Activated CD4-positive, alpha-beta T cell treated with anti-CD3 and anti-CD28 coated beads, Interleukin-2, amount 50 U/mL, for 48 hours (primary cell): ENCODE measurements at regions not wholly inside any gene's neighbourhood (a gene's known extent, or its start where the extent isn't known, plus 50 kb on each side); places are given as distances from the start of the nearest gene placed in this dataset.

Source experiments
- DNase-seq, 2 experiments: peaks; one replicate each; pipeline ENCODE4 v3.0.0-alpha.2; 2020

- no peak for DNase-seq
These were observed 93.6 kb upstream of the AGBL1 start for GRCh38 chr15:85986116-85986515.

GRCh38 chr15:85986741-85987140, 92.9 kb upstream of the AGBL1 start:
- DNase-seq, result no peak

- no peak for DNase-seq
These were observed 90.9 kb upstream of the AGBL1 start for GRCh38 chr15:85988741-85989140.

GRCh38 chr15:85992224-85992623, 87.4 kb upstream of the AGBL1 start:
- no peak for DNase-seq

- DNase-seq, result no peak
These were observed 86.6 kb upstream of the AGBL1 start for GRCh38 chr15:85993116-85993515.

GRCh38 chr15:85997618-85998017, 82.1 kb upstream of the AGBL1 start:
- no peak for DNase-seq

GRCh38 chr15:85999658-86000057, 80.0 kb upstream of the AGBL1 start:
- DNase-seq, result no peak

GRCh38 chr15:86001200-86001599, 78.5 kb upstream of the AGBL1 start:
- no peak for DNase-seq

GRCh38 chr15:86002444-86002843, 77.2 kb upstream of the AGBL1 start:
- no peak for DNase-seq

GRCh38 chr15:86004061-86004460, 75.6 kb upstream of the AGBL1 start:
- no peak for DNase-seq

- no peak for DNase-seq
These were observed 73.1 kb upstream of the AGBL1 start for GRCh38 chr15:86006546-86006945.

- DNase-seq, result no peak
These were observed 69.9 kb upstream of the AGBL1 start for GRCh38 chr15:86009727-86010126.

- no peak for DNase-seq
These were observed 69.3 kb upstream of the AGBL1 start for GRCh38 chr15:86010398-86010797.

GRCh38 chr15:86010891-86011290, 68.8 kb upstream of the AGBL1 start:
- DNase-seq, result no peak

- DNase-seq, result no peak
These were observed 65.7 kb upstream of the AGBL1 start for GRCh38 chr15:86014016-86014415.

GRCh38 chr15:86016750-86017149, 62.9 kb upstream of the AGBL1 start:
- DNase-seq, result no peak

GRCh38 chr15:86018679-86019078, 61.0 kb upstream of the AGBL1 start:
- DNase-seq, result no peak

- DNase-seq, result no peak
These were observed 58.1 kb upstream of the AGBL1 start for GRCh38 chr15:86021281-86022264.

- DNase-seq, result no peak
These were observed 50.7 kb upstream of the AGBL1 start for GRCh38 chr15:86028961-86029360.
